ENCODE measurements at regions not wholly inside any gene's neighbourhood (a gene's known extent, or its start where the extent isn't known, plus 50 kb on each side); places are given as distances from the start of the nearest gene placed in this dataset.

DNA sequence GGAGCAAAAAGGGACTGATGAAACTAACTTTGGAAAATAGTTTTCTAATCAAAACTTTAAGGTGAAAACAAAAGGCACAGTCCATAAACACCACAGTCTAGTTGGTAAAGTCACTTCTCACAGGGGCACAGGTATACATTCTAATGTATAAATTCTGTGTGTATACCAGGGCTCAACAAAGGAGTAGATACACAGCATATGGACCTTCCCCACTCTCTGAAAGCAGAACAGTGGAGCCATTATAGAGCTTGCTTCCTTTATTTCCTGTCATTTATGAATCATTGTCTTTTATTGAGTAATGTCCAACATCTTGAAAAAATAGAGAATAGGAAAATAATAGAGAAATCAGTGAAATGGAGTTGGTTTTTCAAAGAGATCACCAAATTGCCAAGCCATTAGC, 746.5 kb upstream of the CHRM3 start:
- no peak for TF ChIP-seq POLR2A (IDR thresholded peaks at IDR 0.05)
- TF ChIP-seq, protein P1, sequence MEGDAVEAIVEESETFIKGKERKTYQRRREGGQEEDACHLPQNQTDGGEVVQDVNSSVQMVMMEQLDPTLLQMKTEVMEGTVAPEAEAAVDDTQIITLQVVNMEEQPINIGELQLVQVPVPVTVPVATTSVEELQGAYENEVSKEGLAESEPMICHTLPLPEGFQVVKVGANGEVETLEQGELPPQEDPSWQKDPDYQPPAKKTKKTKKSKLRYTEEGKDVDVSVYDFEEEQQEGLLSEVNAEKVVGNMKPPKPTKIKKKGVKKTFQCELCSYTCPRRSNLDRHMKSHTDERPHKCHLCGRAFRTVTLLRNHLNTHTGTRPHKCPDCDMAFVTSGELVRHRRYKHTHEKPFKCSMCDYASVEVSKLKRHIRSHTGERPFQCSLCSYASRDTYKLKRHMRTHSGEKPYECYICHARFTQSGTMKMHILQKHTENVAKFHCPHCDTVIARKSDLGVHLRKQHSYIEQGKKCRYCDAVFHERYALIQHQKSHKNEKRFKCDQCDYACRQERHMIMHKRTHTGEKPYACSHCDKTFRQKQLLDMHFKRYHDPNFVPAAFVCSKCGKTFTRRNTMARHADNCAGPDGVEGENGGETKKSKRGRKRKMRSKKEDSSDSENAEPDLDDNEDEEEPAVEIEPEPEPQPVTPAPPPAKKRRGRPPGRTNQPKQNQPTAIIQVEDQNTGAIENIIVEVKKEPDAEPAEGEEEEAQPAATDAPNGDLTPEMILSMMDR (IDR thresholded peaks at IDR 0.05), result no peak
